K562 (cell line): ENCODE measurements at regions not wholly inside any gene's neighbourhood (a gene's known extent, or its start where the extent isn't known, plus 50 kb on each side); places are given as distances from the start of the nearest gene placed in this dataset.

Source experiments
- CTCF ChIP-seq, 3 experiments: IDR thresholded peaks in 2 of 3; conservative IDR thresholded peaks in 1 of 3; 2 replicates each; pipeline ENCODE4 v1.5.1; 2011 to 2012; ENCODE audit warnings: low read length in 3 of 3, mild to moderate bottlenecking in 3 of 3, control low read depth in 2 of 3, improper control_type of control experiment in 1 of 3, inconsistent platforms in 1 of 3, low read depth in 1 of 3, mixed read lengths in 1 of 3, moderate library complexity in 1 of 3; ENCODE audit not compliant: insufficient read depth in 2 of 3
- GATAD2B ChIP-seq: fragments of 450-650 bp; IDR thresholded peaks from 2 replicates; pipeline ENCODE4 v1.6.1; 2017; ENCODE audit warnings: mild to moderate bottlenecking, borderline replicate concordance
- HIVEP1 ChIP-seq: fragments of 250-450 bp; sonication (Bioruptor Pico); IDR thresholded peaks from 2 replicates; pipeline ENCODE4 v1.4.0; 2020; ENCODE audit warnings: mild to moderate bottlenecking
- MAX ChIP-seq: sonication (generic); formaldehyde crosslinking; IDR thresholded peaks from 2 replicates; pipeline ENCODE4 v1.9.0; 2022; ENCODE audit warnings: mild to moderate bottlenecking, missing genetic modification reagents
- MTF1 ChIP-seq: fragments of 250-450 bp; sonication (Bioruptor Pico); IDR thresholded peaks from 2 replicates; pipeline ENCODE4 v1.9.0; 2021; ENCODE audit warnings: moderate library complexity, mild to moderate bottlenecking, inconsistent platforms, borderline replicate concordance
- MYC ChIP-seq, 2 experiments: fragments of 250-450 bp in 1 of 2; sonication (Bioruptor Pico) in 1 of 2; IDR thresholded peaks; 2 replicates each; pipeline versions ENCODE4 v1.5.1 to v1.6.1; 2012 to 2021; ENCODE audit warnings: low read depth in 2 of 2, borderline replicate concordance in 1 of 2, improper control_type of control experiment in 1 of 2, low read length in 1 of 2, mild to moderate bottlenecking in 1 of 2, moderate library complexity in 1 of 2
- MYNN ChIP-seq, 2 experiments: sonication (generic); formaldehyde crosslinking in 1 of 2; IDR thresholded peaks; 2 replicates each; pipeline versions ENCODE4 v1.5.0 to v1.6.1; 2016 to 2020; ENCODE audit warnings: antibody characterized with exemption in 1 of 2, missing genetic modification reagents in 1 of 2
- POLR2A ChIP-seq: fragments of 450-650 bp; conservative IDR thresholded peaks from 2 replicates; pipeline ENCODE4 v1.6.1; 2016
- STAT6 ChIP-seq: sonication (generic); formaldehyde crosslinking; IDR thresholded peaks from 2 replicates; pipeline ENCODE4 v1.8.1; 2023; ENCODE audit warnings: mild to moderate bottlenecking, missing genetic modification reagents
- TAF7 ChIP-seq: fragments of 450-650 bp; IDR thresholded peaks from 2 replicates; pipeline ENCODE4 v1.6.1; 2016; ENCODE audit warnings: missing genetic modification characterization, missing compliant biosample characterization
- TCF3 ChIP-seq: sonication (generic); formaldehyde crosslinking; IDR thresholded peaks from 2 replicates; pipeline ENCODE4 v1.4.0; 2020; ENCODE audit warnings: mild to moderate bottlenecking, missing genetic modification reagents
- TF ChIP-seq, protein P1 (sequence below), 2 experiments: fragments of 450-650 bp in 1 of 2; sonication (generic) in 1 of 2; formaldehyde crosslinking in 1 of 2; IDR thresholded peaks in 1 of 2; conservative IDR thresholded peaks in 1 of 2; 2 replicates each; pipeline versions ENCODE4 v1.6.1 to v1.8.1; 2016 to 2023; ENCODE audit warnings: mild to moderate bottlenecking in 2 of 2, moderate library complexity in 2 of 2, inconsistent platforms in 1 of 2, missing genetic modification reagents in 1 of 2
- TF ChIP-seq, protein P2 (sequence below), 2 experiments: fragments of 450-650 bp; IDR thresholded peaks; 2 replicates each; pipeline ENCODE4 v1.6.1; 2016
- TF ChIP-seq, protein P3 (sequence below), 2 experiments: fragments of 450-650 bp in 1 of 2; sonication (generic) in 1 of 2; formaldehyde crosslinking; conservative IDR thresholded peaks; 2 replicates each; pipeline versions ENCODE4 v1.4.0 to v1.8.1; 2020 to 2022; ENCODE audit warnings: mild to moderate bottlenecking in 1 of 2, missing genetic modification reagents in 1 of 2

- TF ChIP-seq MYC (IDR thresholded peaks at IDR 0.05; ENCODE audit: low read depth, low read length) (no peak), MYC (CRISPR knock-in tag; IDR thresholded peaks at IDR 0.05; ENCODE audit: borderline replicate concordance, low read depth) (no peak), CTCF (IDR thresholded peaks at IDR 0.05 in 2 of 3, conservative IDR thresholded peaks at IDR 0.05 in 1 of 3; ENCODE audit: insufficient read depth in 2 of 3, low read depth in 1 of 3, low read length in 3 of 3) (no peak), MYNN (IDR thresholded peaks at IDR 0.05) (no peak), MYNN (CRISPR knock-in tag; IDR thresholded peaks at IDR 0.05) (no peak), HIVEP1 (no peak), MTF1 (CRISPR knock-in tag) (no peak), MAX (CRISPR knock-in tag) (no peak), STAT6 (no peak), GATAD2B (no peak), TAF7 (tag) (no peak), TCF3 (CRISPR knock-in tag) (no peak), POLR2A (no peak)
- TF ChIP-seq, protein P1, sequence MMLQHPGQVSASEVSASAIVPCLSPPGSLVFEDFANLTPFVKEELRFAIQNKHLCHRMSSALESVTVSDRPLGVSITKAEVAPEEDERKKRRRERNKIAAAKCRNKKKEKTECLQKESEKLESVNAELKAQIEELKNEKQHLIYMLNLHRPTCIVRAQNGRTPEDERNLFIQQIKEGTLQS (IDR thresholded peaks at IDR 0.05) = no peak
- TF ChIP-seq, protein P1 (CRISPR knock-in tag; conservative IDR thresholded peaks at IDR 0.05) = no peak
- TF ChIP-seq, protein P2, sequence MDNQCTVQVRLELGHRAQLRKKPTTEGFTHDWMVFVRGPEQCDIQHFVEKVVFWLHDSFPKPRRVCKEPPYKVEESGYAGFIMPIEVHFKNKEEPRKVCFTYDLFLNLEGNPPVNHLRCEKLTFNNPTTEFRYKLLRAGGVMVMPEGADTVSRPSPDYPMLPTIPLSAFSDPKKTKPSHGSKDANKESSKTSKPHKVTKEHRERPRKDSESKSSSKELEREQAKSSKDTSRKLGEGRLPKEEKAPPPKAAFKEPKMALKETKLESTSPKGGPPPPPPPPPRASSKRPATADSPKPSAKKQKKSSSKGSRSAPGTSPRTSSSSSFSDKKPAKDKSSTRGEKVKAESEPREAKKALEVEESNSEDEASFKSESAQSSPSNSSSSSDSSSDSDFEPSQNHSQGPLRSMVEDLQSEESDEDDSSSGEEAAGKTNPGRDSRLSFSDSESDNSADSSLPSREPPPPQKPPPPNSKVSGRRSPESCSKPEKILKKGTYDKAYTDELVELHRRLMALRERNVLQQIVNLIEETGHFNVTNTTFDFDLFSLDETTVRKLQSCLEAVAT (IDR thresholded peaks at IDR 0.05) = no peak
- TF ChIP-seq, protein P3, sequence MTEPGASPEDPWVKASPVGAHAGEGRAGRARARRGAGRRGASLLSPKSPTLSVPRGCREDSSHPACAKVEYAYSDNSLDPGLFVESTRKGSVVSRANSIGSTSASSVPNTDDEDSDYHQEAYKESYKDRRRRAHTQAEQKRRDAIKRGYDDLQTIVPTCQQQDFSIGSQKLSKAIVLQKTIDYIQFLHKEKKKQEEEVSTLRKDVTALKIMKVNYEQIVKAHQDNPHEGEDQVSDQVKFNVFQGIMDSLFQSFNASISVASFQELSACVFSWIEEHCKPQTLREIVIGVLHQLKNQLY (CRISPR knock-in tag; conservative IDR thresholded peaks at IDR 0.05) = no peak
Observed at GRCh38 chr4:145280541-145280940, 100.2 kb upstream of the OTUD4 start.
